ENCODE measurements at regions not wholly inside any gene's neighbourhood (a gene's known extent, or its start where the extent isn't known, plus 50 kb on each side); places are given as distances from the start of the nearest gene placed in this dataset.

DNA sequence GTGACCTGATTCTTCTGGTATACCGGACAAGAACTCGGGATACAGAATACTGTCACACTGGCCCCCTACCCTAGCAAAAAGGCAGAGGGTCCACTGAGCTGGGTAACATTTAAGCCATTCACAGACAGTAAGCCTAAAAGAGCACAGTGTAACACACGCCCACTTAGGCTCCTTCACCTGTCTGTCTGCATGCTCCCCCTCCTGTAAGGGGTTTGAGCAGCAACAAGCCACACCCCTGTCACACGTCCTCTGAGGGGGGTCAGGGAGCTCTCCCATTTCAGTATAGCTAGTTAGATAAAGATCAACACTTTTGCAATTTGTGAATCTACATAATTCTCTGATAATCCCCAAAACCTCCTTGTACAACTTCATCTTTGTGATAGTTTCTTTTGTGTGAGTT, 586.3 kb upstream of the LMCD1 start:
- intact Hi-C loops (cut with DNase I; ENCODE audit: low total_unique reads), result no loop called here

DNA sequence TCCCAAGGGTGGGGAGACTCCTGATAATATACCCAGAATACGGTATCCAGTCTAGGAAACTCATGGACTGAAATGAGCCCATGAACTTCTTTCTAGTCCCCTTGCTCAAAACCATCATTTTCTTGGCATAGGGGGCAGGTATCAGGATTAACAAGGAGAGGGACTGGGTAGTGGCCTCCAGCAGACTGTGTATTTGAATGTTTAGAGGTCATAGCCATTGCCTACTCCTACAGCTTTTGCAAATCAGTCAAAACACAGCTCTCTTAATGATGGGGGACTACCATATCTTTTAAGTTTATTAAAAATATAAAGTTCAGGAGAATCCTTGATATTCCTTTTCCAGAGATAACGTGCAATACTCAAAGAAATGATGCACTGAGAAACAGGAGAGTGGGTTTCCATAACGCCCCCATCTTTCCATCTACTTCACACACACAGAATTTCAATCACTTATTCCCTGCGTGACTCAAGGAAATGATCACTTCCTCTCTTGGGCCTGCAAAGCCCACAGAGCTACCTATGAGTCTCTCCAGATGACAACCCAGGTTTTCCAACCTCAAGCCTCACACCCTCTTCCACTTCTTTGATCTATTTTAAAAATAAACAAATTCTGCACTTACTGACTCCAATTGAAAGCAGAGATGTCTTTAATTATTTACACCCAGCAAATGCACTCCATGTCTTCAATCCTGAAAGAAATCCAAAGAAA, 584.0 kb upstream of the LMCD1 start:
- no peaks in the 10 kb centered on the region for H3K4me1 ChIP-seq
- no peak overlapping the region for H3K27ac ChIP-seq
- no peaks in the 10 kb centered on the region for H3K36me3 ChIP-seq
- no peak overlapping the region for H3K4me3 ChIP-seq
- intact Hi-C loops (cut with DNase I; ENCODE audit: low total_unique reads), result no loop called here
- no peak for DNase-seq (ENCODE audit: low spot score in 2 of 2)
- no peak for TF ChIP-seq POLR2AphosphoS5 (IDR thresholded peaks at IDR 0.05)
- TF ChIP-seq, protein P1, sequence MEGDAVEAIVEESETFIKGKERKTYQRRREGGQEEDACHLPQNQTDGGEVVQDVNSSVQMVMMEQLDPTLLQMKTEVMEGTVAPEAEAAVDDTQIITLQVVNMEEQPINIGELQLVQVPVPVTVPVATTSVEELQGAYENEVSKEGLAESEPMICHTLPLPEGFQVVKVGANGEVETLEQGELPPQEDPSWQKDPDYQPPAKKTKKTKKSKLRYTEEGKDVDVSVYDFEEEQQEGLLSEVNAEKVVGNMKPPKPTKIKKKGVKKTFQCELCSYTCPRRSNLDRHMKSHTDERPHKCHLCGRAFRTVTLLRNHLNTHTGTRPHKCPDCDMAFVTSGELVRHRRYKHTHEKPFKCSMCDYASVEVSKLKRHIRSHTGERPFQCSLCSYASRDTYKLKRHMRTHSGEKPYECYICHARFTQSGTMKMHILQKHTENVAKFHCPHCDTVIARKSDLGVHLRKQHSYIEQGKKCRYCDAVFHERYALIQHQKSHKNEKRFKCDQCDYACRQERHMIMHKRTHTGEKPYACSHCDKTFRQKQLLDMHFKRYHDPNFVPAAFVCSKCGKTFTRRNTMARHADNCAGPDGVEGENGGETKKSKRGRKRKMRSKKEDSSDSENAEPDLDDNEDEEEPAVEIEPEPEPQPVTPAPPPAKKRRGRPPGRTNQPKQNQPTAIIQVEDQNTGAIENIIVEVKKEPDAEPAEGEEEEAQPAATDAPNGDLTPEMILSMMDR (IDR thresholded peaks at IDR 0.05), result no peak
- no peak for TF ChIP-seq POLR2A (IDR thresholded peaks at IDR 0.05)
- peaks cover 0 to 6% of the 10 kb centered on the region in 2 donors for H3K9me3 ChIP-seq
- no peaks in the 10 kb centered on the region for H3K27me3 ChIP-seq

More for the DNA sequence above, 586.3 kb upstream of the LMCD1 start:
- TF ChIP-seq POLR2AphosphoS5 (IDR thresholded peaks at IDR 0.05), result no peak
- TF ChIP-seq, protein P1 (IDR thresholded peaks at IDR 0.05), result no peak
- TF ChIP-seq POLR2A (IDR thresholded peaks at IDR 0.05), result no peak
- Histone ChIP-seq H3K9me3 (peaks cover 0 to 6% of the 10 kb centered on the region in 2 donors), H3K36me3 (no peaks in the 10 kb centered on the region), H3K27ac (no peak overlapping the region), H3K27me3 (no peaks in the 10 kb centered on the region), H3K4me3 (no peak overlapping the region), H3K4me1 (no peaks in the 10 kb centered on the region)
- DNase-seq (ENCODE audit: low spot score in 2 of 2), result no peak

DNA sequence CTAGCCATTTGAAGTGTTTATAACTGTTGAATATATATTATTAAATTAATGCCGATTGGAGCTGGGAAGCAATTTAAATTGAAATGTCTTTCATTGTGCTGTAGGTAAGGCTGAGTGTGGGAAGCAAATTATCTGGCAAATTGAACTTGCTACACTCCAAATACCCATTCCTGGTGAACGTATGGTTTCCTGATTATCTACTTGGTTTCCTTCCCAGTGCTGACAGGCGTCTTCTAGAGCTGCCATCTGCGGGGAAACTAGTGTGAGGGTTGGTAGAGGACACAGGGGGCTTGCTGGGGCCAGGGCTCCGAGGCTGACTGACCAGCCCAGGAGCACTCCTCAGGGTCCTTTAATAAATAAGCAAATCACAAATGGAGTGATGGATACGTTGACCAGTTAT, 581.4 kb upstream of the LMCD1 start:
- Histone ChIP-seq H3K4me3 (no peak overlapping the region), H3K4me1 (no peaks in the 10 kb centered on the region), H3K27ac (no peak overlapping the region), H3K27me3 (no peaks in the 10 kb centered on the region), H3K9me3 (peaks cover 0 to 6% of the 10 kb centered on the region in 2 donors), H3K36me3 (no peaks in the 10 kb centered on the region)
- intact Hi-C loops (cut with DNase I; ENCODE audit: low total_unique reads), result no loop called here
- DNase-seq (ENCODE audit: low spot score in 2 of 2), result no peak
- TF ChIP-seq POLR2AphosphoS5 (IDR thresholded peaks at IDR 0.05) (no peak), POLR2A (IDR thresholded peaks at IDR 0.05) (no peak)
- TF ChIP-seq, protein P1 (IDR thresholded peaks at IDR 0.05), result no peak

DNA sequence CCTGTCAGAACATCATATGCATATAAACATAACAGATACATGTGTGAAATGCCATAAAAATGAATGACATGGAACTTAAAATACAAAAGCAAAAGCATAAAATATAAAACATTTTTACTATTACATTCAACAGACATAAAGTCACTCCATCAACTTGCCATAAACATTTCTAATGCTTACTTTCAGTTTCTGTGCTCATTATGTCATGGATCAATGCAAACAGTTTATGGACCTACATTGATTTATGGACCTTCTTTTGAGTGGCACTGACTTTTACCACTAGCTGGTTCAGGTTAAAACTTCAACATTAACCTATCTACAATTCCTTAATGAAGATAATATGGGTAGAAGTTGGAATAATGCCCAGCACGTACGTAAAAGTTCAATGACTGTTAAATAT, 577.4 kb upstream of the LMCD1 start:
- H3K27ac ChIP-seq, result no peak overlapping the region
- H3K36me3 ChIP-seq, result no peaks in the 10 kb centered on the region
- no peak overlapping the region for H3K4me3 ChIP-seq
- H3K9me3 ChIP-seq, result no peaks in the 10 kb centered on the region
- DNase-seq (ENCODE audit: low spot score in 2 of 2), result no peak
- H3K27me3 ChIP-seq, result no peaks in the 10 kb centered on the region
- no peaks in the 10 kb centered on the region for H3K4me1 ChIP-seq
- TF ChIP-seq, protein P1 (IDR thresholded peaks at IDR 0.05), result no peak
- TF ChIP-seq POLR2AphosphoS5 (IDR thresholded peaks at IDR 0.05), result no peak
- TF ChIP-seq POLR2A (IDR thresholded peaks at IDR 0.05), result no peak
- intact Hi-C loops (cut with DNase I; ENCODE audit: low total_unique reads), result no loop called here

DNA sequence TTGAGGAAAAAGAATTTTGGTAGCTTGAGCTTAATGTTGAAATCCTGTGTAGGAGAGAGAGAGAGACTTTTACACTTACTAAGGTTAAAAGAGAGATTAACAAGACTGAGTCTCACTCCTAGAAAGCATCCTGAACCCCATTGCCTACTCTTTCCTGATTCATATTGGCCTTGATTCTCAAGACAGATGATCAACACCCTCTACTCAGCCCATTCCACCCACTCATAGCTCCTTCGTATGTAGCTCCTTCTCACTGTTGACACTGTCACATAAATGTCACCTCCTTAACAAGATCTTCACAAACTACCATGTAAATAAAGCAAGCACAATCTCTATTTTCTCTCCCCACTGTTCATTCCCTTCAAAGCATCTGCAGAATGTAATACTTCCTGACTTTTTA, 574.6 kb upstream of the LMCD1 start:
- no peaks in the 10 kb centered on the region for H3K9me3 ChIP-seq

More for the DNA sequence above, 574.6 kb upstream of the LMCD1 start:
- Histone ChIP-seq H3K27ac (no peak overlapping the region), H3K27me3 (no peaks in the 10 kb centered on the region), H3K36me3 (no peaks in the 10 kb centered on the region), H3K4me1 (no peaks in the 10 kb centered on the region), H3K4me3 (no peak overlapping the region)
- DNase-seq (ENCODE audit: low spot score in 2 of 2), result no peak
- TF ChIP-seq POLR2AphosphoS5 (IDR thresholded peaks at IDR 0.05), result no peak
- TF ChIP-seq POLR2A (IDR thresholded peaks at IDR 0.05), result no peak
- TF ChIP-seq, protein P1 (IDR thresholded peaks at IDR 0.05), result no peak
- intact Hi-C loops (cut with DNase I; ENCODE audit: low total_unique reads), result no loop called here
